Ammon's horn (tissue), 1 donor: ENCODE measurements at regions not wholly inside any gene's neighbourhood (a gene's known extent, or its start where the extent isn't known, plus 50 kb on each side); places are given as distances from the start of the nearest gene placed in this dataset.

ENCODE experiments used
- DNase-seq: peaks from one replicate; pipeline ENCODE4 v3.0.0-alpha.2; 2016; ENCODE audit warnings: low spot score

DNA sequence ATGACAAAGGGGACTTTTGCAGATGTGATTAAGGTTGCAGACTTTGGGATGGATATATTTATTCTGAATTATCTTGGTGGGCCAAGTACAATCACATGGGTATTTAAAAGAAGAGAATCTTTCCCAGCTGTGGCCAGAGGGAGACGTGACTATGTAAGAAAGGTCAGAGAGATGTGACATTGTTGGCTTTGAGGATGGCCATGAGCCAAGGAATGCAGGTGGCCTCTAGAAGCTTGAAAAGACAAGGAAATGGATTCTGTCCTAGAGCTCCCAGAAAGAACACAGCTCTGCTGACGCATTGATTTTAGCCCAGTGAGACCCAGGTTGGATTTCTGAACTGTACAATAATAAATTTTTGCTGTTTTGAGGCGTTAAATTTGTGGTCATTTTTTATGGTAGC is 616.0 kb upstream of the TBL1XR1 start:
- DNase-seq = peak; percentile 38

DNA sequence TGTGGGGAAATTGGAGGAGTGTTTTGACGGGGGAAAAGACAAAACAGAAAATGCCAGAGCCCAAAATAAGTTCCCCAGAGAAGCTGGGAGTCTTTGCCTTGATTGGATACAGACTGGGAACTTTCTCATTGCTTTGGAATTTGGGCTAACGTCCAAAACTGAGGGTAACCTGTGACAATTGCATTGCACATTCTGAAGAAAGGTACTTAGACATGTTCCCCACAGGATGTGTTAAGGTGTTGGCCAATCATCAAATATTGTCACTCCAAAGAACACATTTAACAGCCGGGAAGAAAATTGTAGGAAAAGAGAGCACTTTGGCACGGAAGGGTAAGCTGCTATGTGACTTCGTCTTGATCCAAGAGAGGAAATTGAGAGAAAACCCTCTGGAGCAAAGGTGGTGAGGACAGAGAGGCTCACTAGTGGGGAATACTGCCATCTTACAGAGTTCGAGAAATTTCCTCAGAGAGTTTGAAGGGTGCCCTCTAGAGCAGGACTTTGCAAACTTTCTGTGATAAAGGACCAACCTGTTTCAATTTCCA is 619.5 kb upstream of the TBL1XR1 start:
- DNase-seq = no peak

DNA sequence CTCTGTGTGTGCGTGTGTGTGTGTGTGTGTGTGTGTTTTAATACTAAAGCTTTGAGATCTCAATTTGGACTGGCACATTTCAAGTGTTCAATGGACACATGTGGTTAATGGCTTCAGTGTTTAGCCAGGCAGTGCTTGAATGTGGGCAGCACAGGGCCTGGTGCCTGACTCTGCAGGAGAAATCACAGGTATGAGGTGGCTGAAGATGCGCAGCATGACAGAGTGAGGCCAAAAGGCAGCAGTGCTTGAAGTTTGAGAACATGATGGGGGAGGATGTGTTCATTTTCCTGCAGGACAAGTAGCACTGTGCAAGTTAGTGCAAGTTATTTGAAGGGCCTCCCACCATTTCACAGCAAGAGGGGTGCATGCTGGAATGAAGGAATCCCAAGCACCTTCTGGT is 620.5 kb upstream of the TBL1XR1 start:
- no peak for DNase-seq

DNA sequence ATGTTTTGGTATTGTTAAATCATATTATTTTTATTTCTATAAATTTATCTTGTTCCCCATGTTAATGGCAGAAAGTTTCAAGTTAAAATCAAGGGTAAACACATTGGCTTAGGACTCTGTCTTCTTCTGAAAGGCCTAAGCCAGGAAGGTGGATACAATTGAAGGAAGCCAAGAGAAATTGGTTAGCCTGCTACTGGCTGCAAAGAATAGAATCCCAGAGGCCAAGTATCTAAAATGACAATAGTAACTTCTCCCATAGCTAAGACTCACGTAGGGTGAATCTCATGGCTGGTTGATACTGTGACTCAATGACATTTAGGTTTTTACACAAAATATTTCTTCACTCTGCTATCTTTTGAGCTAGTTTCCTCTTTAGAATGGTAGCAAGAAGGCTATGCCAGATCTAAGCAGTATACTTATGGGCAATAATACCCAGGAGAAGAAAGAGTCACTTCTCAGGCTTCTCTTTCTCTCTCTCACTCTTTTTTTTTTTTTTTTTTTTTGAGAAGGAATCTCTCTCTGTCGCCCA is 621.5 kb upstream of the TBL1XR1 start:
- no peak for DNase-seq

DNA sequence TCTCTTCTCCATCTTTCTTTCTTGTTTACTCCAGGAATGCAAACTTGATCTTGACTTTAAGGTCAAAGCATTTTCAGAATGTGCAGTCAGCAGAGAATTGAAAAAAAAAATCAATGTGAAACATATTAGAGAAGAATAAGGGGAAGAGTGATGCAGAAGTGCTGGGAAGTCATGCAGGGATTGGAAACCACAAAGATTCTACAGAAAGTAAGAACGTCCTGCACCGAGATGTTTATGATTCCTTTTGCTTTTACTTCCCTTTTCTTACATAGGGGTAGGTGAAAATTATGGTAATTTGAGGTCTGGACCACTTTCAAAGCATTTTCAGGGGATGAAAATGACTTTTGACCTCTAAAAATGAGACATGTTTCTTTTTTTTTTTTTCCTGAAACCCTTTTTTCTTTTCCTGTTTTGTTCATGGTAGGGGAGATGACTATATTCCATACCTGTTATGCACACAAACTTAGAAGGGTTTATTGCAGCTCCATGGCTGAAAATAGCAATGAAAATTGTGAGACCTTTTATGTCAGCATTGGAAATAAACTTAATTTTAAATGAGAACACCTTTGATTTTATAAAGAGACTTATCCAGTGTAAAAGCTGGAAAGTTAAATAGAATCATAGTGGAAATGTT is 623.5 kb upstream of the TBL1XR1 start:
- DNase-seq = no peak

DNA sequence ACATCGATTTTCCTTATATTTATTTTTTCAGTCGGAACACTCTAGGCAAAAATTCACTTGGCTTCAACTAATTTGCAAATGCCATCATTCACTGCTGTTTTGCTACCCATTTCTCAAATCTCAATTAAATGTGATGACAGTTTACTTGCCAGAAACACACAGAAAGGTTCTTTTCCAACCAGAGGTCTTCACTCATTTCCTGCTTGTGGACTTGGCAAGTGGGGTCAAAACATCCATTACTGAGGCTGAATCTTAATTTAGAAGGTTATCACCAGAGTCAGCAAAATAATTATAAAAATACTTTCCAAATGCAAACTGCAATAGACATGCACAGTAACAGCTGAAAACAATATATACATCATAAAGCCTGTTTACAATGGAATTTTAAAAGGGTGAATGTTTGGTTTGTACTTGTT is 625.4 kb upstream of the TBL1XR1 start:
- DNase-seq = no peak

DNA sequence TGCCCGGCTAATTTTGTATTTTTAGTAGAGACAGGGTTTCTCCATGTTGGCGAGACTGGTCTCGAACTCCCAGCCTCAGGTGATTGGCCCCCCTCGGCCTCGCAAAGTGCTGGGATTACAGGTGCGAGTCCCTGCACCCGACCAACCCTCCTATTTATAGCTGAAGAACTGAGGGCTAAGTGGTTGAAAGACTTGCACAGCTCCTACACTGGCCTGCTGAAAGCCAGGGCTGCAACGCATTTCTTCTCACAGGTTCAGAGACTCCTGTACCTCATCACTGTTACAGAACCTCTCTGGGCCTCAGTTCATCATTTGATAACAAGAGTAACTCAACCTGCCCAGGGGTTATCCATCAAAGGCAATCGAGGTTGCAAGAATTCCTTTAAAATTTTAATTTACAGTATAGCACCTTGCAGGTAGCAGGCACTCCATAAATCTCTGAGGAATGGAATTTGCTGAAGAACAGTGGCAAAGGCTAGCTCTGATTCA is 626.5 kb upstream of the TBL1XR1 start:
- no peak for DNase-seq

DNA sequence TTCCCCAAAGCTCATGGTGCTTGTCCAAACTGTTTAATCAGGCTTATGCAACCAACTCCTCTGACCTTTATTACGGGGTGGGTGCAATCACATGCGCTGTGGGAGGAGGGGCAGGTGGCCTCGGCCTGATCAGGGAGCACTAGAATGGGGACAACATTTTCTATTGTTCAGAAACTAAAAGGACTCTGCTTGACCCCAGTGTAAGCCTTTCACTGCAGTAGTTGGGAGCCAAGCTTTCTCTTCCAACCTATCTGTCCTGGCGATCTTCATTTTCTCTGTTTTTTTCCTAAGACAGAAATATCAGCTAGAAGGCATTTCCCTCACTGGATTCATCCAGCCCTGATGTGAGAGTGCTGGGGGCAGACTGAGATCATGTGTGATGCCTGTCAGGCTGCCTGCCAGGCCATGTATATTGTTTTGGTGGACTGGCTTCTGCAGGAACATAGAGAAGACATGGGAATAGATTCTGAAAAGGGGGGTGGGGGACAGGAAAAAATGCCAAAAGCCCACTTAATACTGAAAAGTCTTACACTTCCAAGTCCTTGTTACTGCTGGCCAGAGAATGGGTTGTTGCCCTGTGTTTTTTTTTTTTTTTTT is 627.0 kb upstream of the TBL1XR1 start:
- peak; percentile 16 for DNase-seq

DNA sequence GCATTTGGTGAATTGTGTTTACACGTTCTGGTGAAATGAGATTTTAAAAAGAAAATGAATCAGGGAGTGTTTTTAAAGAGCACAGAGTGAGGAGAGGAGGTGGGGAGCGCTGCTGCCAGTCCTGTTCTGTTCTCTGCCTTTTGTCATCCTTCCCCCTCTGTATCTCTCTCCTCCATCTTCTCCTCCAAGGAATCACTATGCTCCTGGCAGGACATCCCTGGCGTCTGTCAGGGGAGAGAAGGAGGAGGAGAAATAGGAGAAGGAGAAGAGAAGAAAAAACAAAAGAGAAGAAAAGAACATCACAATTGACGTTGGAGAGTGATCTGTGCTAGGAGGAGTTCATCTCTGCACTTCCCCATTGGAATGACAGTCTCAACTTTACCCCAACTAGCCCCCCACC is 627.6 kb upstream of the TBL1XR1 start:
- peak; percentile 26 for DNase-seq

DNA sequence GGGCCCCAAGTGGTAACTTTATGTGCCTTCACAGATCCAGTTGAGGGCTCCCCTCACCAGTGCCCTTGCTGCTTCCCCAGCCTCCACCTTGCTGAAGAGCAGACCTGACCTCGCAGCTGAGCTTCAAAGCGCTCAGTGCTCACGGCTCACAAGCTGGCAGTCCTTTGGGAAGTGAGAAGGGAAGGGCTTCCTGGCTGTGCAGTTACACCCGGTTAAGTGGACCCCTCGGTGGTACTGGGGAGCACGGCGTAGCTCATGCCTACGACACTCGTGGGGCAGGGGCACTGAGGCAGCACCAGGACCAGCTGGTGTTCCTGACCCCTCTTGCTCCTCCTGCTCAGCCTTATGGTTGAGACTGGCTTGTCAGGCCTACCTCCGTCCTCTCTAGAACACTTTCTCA is 629.0 kb upstream of the TBL1XR1 start:
- DNase-seq = no peak

DNA sequence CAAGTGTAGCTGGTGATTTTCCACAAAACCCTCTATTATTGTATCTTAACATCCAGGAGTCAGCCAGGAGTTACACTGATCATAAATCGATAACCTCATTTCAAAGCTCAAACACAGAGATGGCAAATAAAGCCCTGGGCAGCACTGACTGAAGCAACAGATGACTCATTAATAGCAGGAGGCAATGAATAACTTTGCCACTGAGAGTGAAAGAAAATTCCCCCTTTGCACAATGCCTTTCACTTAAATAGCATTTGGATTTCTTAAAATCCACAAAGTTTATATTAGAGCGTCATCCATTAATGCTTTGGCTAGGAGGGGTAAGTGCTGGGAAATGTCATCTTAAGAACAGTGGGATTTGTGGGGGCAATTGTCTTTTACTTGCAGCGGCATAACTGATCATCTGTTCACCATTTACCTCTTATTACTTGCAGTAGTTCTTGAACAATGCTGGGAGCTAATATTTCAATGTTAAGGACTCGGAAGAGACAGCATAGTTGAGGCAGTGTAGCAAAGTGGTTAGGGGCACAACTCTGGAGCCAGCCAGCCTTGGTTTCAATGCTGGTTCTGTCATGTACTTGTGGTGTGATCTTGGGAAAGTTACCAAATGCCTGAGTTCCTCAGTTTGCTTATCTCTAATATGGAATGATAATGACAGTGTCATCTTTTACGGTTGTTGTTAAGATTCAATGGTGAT is 630.4 kb upstream of the TBL1XR1 start:
- DNase-seq = no peak

DNA sequence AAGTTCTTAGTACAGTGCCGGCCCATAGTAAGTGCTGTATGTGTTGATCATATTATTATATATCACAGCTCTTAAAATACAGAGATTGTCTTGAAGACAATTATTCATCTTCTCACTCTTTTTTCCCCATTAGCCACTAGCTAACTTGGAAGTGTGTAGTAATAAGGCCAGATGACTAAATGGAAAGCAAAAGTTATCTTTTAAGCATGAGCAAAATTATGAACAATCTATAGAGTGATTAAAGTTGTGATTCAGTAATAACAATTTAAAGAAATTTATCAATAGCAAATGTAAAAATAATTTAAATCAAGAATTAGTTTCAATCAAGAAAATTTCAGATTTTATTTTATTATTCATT is 630.9 kb upstream of the TBL1XR1 start:
- DNase-seq = no peak

DNA sequence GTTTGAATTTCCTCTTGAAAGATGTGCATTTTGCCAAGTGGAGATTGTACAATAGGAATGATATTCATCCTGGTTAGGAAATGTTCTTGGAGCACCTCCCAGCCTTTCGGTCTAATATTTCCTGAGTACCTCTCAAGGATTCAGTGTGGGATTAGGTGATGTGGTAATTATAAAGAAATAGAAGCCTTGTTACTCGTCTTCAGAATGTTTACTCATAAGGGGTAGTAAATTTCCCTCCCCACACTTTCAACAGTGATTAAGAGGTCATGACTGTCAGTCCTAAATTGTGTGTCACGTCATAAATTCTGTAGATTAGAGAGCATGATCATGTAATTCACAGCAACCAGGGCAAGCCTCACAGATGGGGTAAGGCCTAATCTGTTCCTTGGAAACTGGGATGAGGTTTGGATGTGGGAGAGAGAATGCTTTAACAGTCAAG is 633.1 kb upstream of the TBL1XR1 start:
- no peak for DNase-seq

DNA sequence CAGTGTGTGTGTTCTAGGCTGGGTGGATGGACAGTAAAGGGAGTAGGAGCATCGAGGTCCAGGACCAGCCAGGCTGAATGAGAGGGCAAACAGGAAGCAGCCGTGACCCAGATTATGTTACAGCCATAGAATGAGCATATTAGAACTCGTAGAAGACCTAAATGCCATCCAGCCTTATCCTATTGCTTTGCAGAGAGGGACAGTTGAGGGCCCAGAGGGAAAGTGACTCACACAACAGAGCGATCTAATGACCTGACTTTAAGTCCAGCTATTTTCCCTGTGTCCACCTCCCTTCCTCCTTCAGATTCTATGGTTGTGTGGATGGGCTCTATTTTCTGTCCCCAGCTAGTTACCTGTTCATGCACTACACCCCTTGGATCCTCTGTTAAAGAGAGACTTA is 634.1 kb upstream of the TBL1XR1 start:
- DNase-seq = no peak

DNA sequence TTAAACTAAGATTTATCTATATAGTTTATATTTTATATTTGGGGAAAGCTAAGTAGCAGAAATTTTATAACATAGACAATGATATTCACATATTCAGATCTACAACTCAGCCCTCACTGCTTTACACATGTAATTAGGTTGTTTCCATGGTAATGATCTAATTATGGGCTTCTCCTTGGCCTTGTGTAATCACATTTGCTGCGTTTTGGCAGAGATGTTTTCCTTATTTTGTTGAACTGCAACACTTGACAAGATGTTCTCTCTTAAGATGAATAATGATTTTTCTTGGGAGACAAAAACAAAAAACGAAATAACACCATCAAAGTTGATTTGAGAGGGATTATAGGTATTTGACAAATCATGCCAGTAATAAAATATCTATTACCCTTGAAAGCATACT is 635.6 kb upstream of the TBL1XR1 start:
- peak; percentile 72 for DNase-seq

DNA sequence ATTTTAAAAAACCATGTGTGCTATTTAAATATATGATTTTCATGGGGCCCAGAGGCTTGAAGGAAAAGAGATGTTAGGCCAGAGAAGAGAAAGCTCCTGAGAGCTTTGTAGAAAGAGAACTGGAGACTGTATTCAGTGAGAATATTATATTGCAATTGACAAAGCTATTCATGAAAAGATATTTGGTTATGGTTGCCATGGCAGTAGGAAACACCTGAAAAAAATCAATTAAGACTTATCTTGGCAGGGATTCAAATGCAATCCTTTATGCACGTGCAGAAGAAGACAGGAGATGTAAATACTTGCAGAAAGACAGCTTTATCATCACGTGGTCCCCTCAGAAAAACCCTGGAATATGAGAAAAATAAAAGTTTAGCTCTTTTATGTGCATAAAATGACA is 636.0 kb upstream of the TBL1XR1 start:
- no peak for DNase-seq

DNA sequence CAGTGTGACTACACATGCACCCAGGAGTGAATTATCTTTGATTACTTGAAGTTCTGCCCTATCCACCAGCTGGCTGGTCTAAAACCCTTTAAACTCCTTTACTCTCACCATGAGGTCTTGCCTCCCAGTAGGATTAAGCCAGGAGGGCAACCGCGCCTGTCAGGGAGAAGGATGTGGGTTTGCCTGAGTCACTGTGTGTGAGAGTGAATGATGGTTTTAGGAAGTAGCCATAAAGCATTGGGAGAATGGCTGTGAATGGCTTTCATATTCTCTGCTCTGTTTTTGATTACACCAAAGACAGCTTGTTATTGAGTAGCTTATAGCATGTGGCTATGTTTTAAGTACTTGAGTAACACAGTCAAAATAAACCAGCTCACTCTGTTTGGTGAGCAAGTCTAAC is 637.7 kb upstream of the TBL1XR1 start:
- DNase-seq = no peak

DNA sequence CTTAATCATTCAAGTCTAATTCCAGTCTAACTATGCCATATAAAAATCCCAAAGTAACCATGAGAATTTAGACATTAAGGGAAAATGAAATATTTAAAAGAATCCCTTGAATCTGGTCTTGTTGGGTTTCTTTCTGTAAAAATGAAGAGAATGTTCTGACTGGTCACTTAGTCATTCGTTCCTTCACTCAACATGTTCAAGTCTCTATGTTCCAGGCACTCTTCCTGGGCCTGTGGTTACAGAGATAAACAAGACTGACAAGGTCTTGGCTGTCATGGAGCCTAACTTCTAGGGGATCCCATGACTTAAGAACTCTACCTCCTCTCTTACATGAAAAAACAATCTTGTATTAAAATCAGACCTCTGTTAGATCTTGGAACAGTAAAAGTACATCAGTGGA is 638.6 kb upstream of the TBL1XR1 start:
- DNase-seq = no peak

DNA sequence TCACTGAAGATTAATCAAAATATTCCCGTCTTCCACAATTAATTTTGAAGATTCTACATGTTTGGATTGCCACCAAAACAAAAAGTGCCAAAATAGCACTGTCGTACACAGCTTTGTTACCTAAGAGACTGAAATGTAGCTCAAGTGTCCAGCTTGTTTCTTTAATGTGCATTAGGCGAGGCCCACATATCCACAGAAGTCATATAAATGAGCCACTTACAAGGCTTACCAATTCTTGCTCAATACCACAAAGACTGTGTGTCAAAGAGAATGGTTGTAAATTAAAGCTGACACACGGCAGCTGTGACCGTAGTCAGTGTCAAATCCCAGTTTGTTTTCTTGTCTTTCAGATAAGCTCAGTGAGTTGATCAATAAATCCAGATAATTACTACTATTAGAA is 639.4 kb upstream of the TBL1XR1 start:
- no peak for DNase-seq

DNA sequence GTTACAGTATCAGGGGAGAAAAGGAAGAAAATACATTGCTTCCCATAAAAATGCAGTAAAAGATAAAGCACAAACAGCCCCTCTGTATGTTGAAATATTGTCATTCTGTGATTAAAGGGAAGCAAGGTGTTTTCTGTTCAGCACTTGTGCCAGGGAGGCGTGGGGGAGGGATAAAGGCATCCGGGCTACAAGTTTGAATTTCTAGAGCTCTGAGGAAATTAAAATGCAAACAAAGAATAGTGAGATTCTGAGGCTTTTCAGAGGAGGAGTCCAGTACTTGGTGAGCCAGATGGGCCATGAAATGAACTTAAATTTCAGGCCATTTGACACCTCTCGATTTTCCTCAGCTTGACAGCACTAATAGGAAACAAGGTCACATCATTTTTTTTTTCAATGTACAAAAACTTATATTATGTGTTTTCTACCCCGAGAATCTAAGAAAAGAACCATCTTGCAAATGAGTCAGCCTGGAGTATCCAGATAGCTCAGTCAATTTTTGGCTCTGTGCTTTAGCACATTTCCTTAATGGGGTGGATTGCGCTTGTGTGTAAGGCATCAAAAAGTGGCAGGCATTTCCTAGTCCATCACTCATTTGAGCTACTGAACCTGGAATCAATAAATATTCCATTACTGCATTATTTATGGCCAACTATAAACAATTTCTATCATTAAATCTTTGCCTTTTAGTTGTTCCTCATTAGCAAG is 640.8 kb upstream of the TBL1XR1 start:
- no peak for DNase-seq

DNA sequence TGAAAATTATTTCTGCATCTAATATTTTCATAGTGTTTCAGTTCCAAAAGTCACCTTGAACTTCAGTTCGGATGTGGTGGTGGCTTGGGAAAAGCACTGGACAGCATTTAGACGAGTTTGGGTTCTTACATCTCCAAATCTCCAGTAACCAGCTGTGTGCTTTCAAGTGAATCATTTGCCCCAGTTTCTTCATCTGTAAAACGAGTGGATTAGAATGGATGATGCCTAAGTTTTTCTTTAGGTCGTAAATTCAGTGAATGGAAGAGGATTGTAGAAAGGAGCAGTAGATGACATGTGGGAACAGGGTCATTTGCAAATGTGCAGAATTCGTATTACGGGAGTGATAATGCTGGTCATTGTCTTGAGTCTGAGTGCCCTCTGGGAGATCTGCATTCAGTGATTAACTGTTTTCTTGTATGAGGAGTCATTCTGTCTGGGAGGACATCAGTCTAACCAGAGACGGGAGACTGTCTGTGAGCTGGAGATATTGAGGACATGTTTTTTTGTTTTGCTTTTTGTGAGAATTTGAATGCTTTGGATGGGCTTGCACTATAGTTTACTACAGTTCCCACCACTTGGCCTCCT is 641.6 kb upstream of the TBL1XR1 start:
- DNase-seq = no peak

DNA sequence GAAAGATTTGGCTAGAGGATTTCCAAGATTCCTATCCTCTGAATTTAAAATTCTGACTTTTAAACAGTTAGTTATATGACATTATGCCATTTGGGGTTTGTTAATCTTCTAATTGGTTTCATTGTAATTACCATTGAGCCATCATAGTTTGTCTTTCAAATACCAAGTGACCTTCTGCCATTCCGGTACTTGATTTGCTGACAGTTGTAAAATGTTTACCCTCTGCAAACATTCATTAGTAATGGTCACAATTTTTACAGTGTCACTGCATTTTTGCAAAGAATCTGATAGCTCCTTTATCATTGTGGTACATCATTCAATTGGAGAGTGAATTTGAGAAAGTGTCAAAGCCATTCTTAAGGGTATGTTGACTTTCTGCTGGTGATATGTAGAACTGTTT is 645.0 kb upstream of the TBL1XR1 start:
- no peak for DNase-seq
